GM12891 (cell line): ENCODE measurements at regions not wholly inside any gene's neighbourhood (a gene's known extent, or its start where the extent isn't known, plus 50 kb on each side); places are given as distances from the start of the nearest gene placed in this dataset.

Experiments
- POLR2A ChIP-seq: IDR thresholded peaks from 2 replicates; pipeline ENCODE4 v1.6.1; 2011; ENCODE audit warnings: low read depth, low read length, control low read depth
- SPI1 ChIP-seq: IDR thresholded peaks from 2 replicates; pipeline ENCODE4 v1.6.1; 2011; ENCODE audit warnings: low read depth, low read length, control low read depth
- TAF1 ChIP-seq: IDR thresholded peaks from 2 replicates; pipeline ENCODE4 v1.6.1; 2011; ENCODE audit warnings: low read depth, low read length, control low read depth

DNA sequence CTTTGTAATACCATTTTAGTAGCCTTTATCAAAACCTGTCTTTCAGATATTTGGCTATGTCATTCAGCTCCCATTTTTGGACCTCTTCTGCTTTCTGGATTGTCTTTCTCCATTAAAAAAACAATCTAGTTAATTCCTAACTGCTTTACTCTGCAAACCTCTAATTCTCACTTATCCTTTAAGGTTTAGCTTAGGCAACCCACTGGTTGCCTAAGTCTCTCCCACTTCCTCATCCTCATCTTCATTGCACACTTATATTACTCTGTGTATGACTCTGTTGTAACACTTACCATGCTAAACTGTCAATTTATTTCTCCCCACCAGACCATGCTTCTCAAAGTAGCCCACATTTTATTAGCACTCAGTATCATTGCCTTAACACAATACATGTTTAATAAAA lies 205.0 kb upstream of the DMRTA1 start:
- TF ChIP-seq POLR2A (no peak), TAF1 (no peak), SPI1 (peak; percentile 59)
